Eye (tissue), 1 donor: ENCODE measurements at regions not wholly inside any gene's neighbourhood (a gene's known extent, or its start where the extent isn't known, plus 50 kb on each side); places are given as distances from the start of the nearest gene placed in this dataset.

ENCODE experiments used
- DNase-seq: peaks from one replicate; pipeline ENCODE4 v3.0.0-alpha.2; 2015

DNA sequence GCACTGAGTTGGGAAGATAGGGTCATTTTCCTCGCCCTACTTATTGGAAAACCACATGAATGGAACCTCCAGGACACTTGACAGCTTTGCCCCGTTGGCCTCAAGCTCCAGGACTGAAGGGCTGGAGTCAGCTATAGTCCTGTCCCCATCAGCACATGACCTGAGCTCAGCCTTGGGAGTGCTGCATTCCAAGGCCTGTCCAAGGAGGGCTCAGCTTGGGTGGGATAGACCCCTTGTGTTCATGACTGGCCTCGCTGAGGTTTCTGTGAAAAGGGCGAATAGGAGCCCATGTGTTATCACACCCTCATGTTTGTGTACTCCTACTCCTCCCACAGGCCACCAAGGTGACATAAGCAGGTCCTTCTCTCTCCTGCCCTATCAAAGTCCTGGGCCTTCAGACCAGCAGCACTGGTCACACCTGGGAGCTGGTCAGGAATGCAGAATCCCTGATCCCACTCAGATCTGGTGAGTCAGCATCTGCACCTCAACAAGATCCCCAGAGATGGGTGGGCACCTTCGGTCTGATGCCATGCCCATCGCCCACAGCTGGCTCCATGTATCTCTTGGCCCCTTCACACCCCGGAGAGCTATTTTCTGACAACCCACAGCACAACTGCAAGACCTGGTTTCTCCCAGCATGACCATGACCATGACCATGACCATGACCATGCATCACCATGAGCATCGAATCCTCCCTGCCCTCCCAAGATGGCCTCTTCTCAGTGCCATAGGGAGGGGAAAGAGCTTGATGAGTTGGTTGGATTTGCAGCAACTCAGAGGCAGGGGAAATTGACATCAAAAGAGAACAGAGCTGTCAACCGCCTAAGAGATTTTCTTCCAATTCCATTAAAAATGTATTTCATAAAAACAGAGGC, 83.0 kb upstream of the RAB6C start:
- DNase-seq: no peak

DNA sequence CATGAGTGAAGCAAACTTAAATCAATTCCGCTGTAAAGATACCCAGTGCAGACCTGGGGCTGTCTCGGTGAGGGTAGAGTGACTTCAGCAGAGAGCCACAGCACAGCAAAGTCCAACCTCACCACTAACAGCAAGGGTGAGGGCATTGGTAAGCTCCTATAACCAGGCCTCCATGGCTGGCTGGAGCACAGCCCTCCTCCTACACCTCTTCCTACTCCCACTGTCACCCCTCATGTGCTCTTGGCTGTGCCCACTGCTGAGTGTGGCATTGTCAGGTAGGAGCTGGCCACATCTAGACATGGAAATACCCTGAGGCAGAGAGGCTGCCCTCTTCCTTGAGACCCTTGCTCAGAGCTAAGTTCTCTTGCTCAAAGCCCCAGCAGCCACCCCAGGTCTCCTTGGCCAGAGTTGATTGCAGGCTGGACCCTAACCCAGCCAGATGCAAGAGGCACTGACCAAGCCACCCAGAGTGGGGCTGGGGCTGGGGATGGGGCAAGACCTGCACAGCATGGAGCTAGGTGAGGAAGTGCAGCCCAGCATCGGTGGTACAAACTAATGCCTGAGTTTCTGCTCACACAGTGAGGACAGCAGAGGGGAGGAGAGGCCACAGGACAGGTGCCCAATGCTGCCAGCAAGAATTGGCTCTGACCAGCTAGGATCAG, 77.6 kb upstream of the RAB6C start:
- DNase-seq: no peak

GRCh38 chr2:129902731-129903585, 76.5 kb upstream of the RAB6C start:
- no peak for DNase-seq

DNA sequence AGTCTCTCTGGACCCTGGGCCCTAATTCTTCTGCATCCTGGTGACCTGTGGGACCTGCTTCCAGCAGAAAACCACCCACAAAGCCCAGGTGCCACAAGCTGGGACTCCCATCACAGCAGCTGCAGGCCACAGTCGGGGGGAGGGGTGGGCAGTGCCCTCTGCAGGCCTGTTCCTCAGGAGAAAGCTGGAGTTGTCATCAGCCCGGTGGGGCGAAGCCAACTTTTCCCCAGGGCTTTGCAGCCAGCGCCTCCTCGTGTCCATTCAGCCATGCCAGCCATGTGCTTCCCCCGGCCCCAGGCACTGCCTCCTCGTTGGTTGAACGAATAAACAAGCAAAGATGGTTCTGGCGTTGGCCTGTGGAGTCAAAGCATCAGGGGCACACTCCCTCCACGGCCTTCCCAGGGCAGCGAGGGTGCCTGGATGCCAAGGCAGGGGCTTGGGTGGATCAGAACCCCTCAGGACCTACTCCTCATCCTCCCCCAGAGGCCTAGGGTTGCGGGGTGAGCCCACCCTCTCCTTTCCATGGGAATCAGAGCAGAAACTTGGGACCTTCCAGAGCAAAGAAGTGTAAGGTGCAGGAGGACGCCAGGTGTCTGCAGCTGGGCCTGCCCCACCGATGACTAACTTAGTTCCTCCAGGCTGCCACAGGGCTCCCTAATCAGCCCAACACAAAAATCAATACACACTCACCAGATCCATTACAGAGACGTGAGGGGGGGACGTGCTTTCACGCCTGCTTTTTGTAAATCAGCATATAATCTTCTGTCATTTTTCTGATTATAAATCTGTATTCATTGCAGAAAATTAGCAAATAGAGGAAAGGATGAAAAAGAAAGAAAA, 75.7 kb upstream of the RAB6C start:
- peak; percentile 19 for DNase-seq

GRCh38 chr2:129904532-129905446, 74.7 kb upstream of the RAB6C start:
- no peak for DNase-seq

- DNase-seq: no peak
Measured at GRCh38 chr2:129905664-129906081, 73.8 kb upstream of the RAB6C start.

- no peak for DNase-seq
Measured at GRCh38 chr2:129906139-129906860, 73.2 kb upstream of the RAB6C start.

DNA sequence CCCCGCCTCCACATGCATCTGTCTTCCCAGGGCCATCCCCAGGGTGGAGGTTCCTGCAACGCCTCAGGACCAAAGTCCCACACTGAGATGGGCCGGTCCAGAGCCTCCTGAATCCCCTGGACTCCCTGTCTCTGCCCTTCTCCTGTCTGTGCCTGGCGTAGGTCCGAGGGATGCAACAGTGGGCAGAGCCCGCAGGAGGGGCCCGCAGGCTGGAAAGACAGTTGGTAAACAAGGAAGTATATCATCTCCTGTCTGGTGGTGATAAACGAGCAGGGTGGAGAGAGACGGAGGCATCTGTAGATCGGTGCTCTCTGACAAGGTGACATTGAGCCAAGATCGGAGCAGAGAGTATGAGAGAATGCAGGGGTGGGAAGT, 72.6 kb upstream of the RAB6C start:
- no peak for DNase-seq

DNA sequence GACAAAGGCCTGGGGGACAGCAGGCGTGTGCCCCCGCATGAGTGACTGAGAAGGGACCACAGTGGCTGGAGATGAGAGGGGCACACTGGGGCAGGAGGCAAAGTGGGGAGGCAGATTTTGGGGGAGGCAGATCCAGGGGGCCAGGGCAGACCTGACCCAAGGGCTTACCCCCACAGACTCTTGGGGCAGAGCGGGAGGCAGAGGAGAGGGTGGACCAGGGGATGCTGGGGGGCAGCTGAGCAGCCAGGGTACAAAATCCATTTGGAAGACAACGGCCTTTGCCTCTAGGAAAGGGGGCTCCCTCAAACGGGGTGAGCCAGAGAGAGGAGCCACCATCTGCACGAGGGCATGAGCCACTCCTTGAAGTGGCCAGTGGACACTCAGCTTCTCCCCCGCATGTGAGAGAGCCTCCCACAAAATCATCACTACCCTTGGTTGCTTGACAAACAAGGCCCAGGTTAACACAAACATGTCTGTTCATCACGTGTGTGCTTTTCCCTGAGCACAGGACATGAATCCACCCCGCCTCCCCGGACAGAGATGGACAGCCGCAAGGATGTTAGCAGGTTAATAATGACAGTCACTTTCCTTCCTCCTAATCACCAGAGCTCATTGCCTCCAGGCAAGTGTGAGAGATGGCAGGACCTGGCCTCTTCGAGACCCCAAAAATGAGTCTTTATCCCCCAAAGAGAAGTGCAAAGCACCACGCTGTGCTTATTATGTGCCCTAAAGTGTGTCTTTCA, 72.0 kb upstream of the RAB6C start:
- DNase-seq: no peak

DNA sequence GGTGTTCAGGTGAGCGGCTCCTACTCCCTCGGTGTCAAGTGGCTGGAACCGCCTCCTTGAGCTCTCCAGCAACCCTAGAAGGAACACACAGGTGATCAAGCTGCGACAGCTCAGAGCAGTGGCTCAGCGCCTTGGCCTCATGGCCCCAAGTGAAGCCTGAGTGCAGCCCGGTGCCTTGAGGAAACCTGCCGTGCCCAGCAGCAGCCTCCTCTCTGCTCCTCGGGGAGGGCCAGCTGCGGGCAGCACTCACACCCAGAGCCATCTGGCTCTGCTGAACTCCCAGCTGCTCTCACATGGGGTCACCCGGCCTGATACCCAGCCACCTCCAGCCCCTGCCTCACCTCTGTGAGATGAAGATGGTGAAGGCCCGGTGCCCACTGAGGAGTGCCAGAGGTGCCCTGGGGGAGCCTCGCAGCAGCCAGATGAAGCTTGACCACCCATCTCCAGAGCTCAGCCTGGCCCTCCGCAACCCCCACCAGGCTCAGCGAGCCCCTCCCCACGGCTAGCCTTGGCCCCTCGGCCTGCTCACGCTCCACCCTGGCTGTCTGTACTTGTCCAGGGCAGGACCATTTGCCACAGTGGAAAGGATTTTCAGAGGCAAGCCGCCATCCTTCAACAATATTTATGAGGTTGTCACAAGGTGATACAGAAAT, 70.6 kb upstream of the RAB6C start:
- DNase-seq: no peak

DNA sequence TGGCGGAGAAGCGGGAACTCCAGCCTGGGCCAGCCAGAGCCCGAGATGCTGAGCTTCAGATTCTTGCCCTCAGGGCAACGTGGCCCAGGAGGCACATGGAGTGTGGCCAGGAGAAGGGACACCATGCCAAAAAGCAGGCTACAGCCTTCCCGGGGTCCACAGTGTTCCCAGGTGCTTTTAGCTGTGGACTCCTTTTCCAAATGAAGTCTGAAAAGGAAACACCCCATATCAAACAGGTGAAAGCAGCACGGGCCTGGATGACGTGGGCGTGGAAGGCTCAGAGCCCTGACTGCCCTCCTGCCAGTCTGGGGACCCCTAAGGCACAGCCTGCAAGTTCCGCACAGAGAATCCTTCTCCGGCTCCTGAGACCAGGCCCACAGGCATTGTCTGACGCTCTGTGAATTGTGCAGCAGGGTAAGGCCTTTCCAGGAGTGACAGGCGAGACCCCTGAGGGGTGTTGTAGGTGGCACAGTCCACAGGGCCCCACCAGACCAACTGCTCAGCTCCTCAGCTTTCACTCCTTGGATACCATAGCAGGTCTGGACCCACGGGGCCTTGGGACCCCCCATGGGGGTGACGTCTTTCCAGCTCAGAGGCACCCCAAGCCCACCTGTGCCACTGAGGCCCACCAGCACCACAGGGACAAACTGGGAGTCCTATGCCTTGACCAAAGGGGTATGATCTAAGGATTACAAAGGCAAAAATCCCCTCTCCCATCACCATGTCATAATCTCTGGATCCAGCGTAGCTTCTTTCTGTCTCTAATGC, 69.6 kb upstream of the RAB6C start:
- no peak for DNase-seq

- no peak for DNase-seq
Measured at GRCh38 chr2:129910446-129911362, 68.8 kb upstream of the RAB6C start.

- no peak for DNase-seq
Measured at GRCh38 chr2:129911363-129912065, 68.0 kb upstream of the RAB6C start.

DNA sequence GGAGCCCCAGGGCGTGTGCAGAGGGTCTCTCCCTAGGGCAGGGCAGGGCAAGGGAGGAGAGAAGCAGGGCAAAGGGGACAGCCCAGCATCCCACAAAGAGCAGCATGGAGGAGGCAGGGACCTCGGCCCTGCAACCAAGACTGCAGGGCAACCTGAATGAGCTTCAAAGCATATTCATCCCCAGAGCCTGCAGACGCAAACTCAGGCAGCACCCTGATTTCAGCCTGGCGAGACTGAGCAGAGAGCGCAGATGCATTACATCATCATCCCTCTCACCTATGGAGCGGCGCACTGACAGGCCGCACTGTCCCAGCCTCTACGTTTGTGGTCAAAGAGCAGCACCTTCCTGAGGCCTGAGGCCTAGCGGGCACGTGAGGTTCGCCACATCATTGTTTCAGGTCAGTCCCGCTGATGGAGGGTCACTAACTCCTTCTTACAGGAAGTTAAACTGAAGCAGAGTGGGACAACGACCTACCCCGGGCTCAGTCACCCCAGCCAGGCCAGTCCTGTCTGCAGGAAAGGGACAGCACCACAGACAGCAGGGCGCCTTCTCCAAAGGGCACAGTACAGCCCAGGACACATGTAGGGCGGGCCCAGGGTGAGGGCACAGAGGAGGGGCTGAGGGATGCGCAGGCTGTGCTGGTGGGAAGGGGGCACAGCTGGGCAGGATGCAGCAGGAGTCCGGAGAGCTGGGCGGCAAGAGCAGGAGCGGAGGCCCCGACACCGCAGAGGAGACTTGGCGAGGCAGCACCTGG, 67.2 kb upstream of the RAB6C start:
- DNase-seq: no peak

- DNase-seq: no peak
Measured at GRCh38 chr2:129912871-129913694, 66.4 kb upstream of the RAB6C start.
